ENCODE measurements at regions not wholly inside any gene's neighbourhood (a gene's known extent, or its start where the extent isn't known, plus 50 kb on each side); places are given as distances from the start of the nearest gene placed in this dataset.

GRCh38 chr6:144809120-144809519 is 524.0 kb downstream of the UTRN start (continued):
- TF ChIP-seq STAT1 (IDR thresholded peaks at IDR 0.05; ENCODE audit: unreplicated experiment) (no peak), ETS1 (IDR thresholded peaks at IDR 0.05) (no peak), EZH2phosphoT487 (IDR thresholded peaks at IDR 0.05; ENCODE audit: unreplicated experiment) (no peak), EZH2 (IDR thresholded peaks at IDR 0.05; ENCODE audit: low read depth, unreplicated experiment) (no peak), CTCF (conservative IDR thresholded peaks at IDR 0.05; ENCODE audit: low read depth in 2 of 2) (no peak; a peak in 1 of 4 replicates), ZNF114 (CRISPR knock-in tag; IDR thresholded peaks at IDR 0.05) (no peak), ZNF331 (CRISPR knock-in tag; IDR thresholded peaks at IDR 0.05; ENCODE audit: low read depth) (no peak)

GRCh38 chr6:144809969-144810368 is 524.8 kb downstream of the UTRN start:
- H3K36me3 Mint-ChIP-seq (ENCODE audit: low read depth) = no peaks in the 10 kb centered on the region
- Histone ChIP-seq H3K36me3 (ENCODE audit: insufficient read depth) (no peaks in the 10 kb centered on the region), H2AFZ (no peak overlapping the region), H3F3A (replicated peaks; ENCODE audit: low read depth) (no peaks in the 10 kb centered on the region), H3K79me2 (replicated peaks; ENCODE audit: insufficient read depth) (no peaks in the 10 kb centered on the region), H3K27ac (ENCODE audit: low read depth) (no peak overlapping the region), H3K4me2 (no peak overlapping the region), H3K4me1 (ENCODE audit: insufficient read depth) (peaks cover 11% of the 10 kb centered on the region; the same call in 1 of the 2 replicates), H3K9me2 (ENCODE audit: insufficient read depth) (no peaks in the 10 kb centered on the region), H3K27me3 (ENCODE audit: insufficient read depth) (no peaks in the 10 kb centered on the region), H3K4me3 (no peak overlapping the region), H4K20me1 (replicated peaks; ENCODE audit: insufficient read depth) (no peaks in the 10 kb centered on the region)
- H3K9me3 Mint-ChIP-seq = no peaks in the 10 kb centered on the region
- no peak for TF ChIP-seq NANOG (IDR thresholded peaks at IDR 0.05; ENCODE audit: borderline replicate concordance)
- no peak for TF ChIP-seq REST (IDR thresholded peaks at IDR 0.05; ENCODE audit: unreplicated experiment)
- TF ChIP-seq STAT1 (IDR thresholded peaks at IDR 0.05; ENCODE audit: unreplicated experiment) = no peak
- TF ChIP-seq POLR2AphosphoS5 (IDR thresholded peaks at IDR 0.05; ENCODE audit: low read depth) = no peak
- TF ChIP-seq ZNF462 (CRISPR knock-in tag; IDR thresholded peaks at IDR 0.05) = no peak
- no peak overlapping the region for H3K4me3 Mint-ChIP-seq
- ATAC-seq = no peak
- H3K4me1 Mint-ChIP-seq = peaks cover 4% of the 10 kb centered on the region; the same call in 2 of the 3 replicates
- no peaks in the 10 kb centered on the region for H3K27me3 Mint-ChIP-seq (ENCODE audit: insufficient read depth, low read depth, poor library complexity)
- H3K27ac Mint-ChIP-seq = no peak overlapping the region
- DNase-seq (ENCODE audit: low spot score) = no peak

Data from GM23338 (cell line).